ENCODE measurements at regions not wholly inside any gene's neighbourhood (a gene's known extent, or its start where the extent isn't known, plus 50 kb on each side); places are given as distances from the start of the nearest gene placed in this dataset.

- DNase-seq (ENCODE audit: low spot score): no peak
Measured at GRCh38 chr1:88298506-88298905, 385.6 kb upstream of the PKN2 start.

- no peak for DNase-seq (ENCODE audit: low spot score)
Measured at GRCh38 chr1:88300752-88301263, 383.3 kb upstream of the PKN2 start.

DNA sequence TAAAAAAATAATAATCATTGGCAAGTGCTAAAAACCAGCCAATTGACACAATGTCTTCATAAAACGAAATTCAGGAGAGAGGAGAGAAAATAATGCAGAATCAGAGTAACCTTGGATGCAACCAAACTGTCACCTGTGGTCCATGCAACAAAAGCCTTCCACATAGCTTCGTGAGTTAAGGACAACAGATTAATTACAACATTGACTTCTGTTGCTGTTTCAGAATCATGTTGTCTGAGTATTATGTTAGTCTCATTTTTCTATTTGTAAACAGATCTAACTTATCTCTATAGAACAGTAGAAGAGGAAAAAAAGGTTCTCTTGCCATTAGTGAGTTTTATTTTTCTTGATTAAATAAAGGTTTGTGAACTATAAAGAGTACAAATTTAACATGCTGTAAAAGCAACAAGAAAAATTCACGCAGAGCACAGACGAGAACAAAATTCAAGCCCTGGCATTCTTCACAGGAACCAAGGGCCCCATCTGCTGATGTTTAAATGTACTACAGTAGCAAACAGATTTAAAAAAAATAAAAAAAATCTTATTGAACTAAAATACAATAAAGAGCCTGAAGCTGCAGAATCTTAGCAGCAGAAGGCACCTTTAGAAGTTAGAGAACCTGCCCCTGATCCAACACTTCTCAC is 381.1 kb upstream of the PKN2 start:
- DNase-seq (ENCODE audit: low spot score): no peak

GRCh38 chr1:88311265-88311664 is 372.8 kb upstream of the PKN2 start:
- no peak for DNase-seq (ENCODE audit: low spot score)

DNA sequence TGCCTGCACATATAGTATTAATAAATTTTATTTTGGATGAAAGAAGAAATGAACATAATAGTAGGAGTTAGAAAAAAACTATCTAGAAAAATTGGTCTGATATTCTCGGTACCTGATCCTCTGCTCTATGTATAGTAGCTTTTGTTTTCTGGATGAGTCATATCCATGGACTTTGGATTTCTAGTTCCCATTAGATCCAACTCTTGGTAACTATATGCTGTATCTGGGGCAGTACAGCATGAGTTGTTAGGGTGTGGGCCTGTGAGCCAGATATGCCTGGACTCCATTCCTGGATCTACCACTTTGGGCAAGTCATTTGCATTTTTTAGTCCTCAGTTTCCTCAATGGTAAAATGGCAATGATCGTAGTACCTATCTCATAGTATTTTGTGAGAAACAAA is 372.2 kb upstream of the PKN2 start:
- DNase-seq (ENCODE audit: low spot score): no peak

DNA sequence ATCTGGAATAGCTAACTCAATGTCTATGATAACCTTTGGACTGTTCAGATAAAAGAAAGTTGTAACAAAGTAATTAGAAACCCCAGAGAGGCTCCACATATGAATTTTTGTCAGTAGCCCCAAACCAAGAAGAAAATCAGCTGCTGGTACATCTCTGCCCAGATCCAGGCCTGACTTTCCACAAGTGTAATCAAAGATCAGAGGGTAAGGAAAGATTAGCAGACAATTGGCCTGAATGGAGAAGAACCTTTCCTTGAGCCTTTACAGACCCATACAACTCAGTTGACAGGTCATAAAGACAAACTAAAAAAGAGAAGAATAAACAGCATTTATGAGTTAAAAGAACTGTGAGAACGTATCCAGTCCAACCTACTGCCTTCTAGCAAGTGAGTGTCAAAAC is 366.7 kb upstream of the PKN2 start:
- DNase-seq (ENCODE audit: low spot score): no peak

DNA sequence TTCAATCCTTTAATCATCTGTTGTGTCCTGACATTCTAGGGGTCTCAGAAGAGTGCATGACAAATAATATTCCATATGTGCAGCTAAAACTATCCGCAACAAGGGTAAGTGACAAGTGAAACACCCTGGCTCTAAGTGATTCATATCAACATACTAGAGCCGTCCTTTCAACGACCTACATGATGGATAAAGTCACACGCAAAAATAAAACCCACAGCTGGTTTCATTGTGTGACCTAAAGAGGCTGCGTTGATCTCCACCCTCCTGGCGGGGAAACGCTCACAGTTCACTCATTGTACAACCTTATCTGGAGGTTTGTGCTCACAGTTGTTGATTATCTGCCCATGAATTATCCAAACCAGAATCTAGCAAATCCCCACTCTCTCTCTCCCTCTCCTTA is 365.3 kb upstream of the PKN2 start:
- no peak for DNase-seq (ENCODE audit: low spot score)

- DNase-seq (ENCODE audit: low spot score): no peak
Measured at GRCh38 chr1:88320291-88320690, 363.8 kb upstream of the PKN2 start.

DNA sequence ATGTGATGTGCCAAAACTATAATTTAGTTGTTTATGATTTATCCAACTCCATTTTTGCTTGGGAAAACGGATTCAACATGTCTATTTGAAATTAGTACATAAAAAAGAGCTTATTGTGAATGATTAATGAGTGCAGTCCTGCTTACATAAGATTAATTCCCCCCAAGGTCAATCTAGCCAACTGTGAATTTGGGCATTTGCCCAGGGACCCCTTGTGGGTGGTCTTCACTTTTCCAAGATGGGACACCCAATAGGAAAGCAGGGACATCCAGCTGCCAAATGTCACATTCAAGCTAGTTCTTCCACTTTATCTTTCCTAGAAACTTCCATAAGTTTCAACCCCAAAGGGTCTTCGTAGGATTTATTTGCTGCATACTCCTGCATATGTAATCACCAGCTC is 362.4 kb upstream of the PKN2 start:
- DNase-seq (ENCODE audit: low spot score): no peak

- DNase-seq (ENCODE audit: low spot score): no peak
Measured at GRCh38 chr1:88324899-88325298, 359.2 kb upstream of the PKN2 start.

DNA sequence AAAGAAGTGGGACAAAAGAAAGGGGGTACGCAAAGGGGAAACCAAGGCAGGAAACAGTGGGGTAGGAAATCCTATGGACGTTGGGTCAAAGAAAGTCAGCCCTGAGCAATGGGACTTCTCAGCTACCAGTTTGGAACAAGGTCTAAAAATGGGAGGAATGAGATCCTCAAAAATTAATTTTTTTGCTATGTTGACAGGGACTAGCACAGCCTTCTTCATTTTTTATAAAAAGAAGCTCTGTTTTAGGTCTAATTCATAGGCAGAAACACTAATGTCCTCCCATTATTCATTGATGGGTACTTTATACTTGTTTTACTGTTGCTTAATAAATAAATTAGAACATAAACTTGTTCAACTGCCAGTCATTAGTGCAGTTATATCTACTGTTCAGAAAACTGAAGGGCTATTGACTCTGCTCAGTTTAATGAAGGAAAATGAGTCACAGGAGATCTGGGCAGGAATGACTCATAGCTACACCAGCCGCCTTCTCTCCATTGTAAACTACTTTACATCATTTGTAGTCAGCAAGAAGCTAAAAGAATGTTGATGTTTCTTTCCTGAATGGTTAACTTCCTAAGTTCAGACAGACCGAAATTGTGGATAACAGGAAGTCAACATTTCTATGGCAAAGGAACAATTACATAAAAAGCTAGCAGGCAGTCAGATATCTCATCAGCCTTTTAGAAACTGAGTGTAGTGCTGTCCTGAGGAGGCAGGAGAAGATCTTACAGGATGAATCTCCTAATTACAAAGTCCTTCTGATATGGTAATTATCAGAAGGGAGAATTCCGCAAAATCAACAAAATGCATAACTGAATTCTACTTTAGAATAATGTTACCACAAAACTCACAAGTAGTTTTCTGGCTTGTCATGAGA is 356.4 kb upstream of the PKN2 start:
- DNase-seq (ENCODE audit: low spot score): no peak

- DNase-seq (ENCODE audit: low spot score): no peak
Measured at GRCh38 chr1:88330201-88330600, 353.9 kb upstream of the PKN2 start.

DNA sequence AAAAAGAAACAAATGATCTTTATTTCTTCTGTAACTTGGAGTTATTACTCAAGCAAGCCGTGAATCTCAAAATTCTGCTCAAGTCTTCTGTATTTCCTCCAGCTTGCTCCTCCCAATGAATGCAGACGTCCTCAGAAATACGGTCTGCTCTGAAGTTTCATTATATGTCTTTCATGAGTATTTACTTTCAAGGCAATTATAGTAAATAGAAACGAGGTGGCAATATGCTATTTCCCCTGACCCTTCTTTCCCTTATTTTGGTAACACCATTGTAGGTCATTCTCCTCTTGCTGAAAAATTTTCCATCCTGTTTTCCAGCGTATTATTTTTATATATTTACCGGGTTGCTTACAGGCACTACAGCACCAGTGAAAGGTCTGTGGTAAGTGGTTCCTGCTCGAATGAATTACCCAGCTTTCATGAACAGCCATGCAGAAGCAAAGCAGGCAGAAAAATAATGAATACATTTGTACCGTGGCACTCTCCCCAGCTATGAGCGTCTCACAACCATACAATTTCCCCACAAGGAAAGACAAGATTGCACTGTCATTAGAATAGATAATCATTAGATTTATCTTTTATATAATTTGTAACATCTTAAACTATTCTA is 350.9 kb upstream of the PKN2 start:
- DNase-seq (ENCODE audit: low spot score): no peak

DNA sequence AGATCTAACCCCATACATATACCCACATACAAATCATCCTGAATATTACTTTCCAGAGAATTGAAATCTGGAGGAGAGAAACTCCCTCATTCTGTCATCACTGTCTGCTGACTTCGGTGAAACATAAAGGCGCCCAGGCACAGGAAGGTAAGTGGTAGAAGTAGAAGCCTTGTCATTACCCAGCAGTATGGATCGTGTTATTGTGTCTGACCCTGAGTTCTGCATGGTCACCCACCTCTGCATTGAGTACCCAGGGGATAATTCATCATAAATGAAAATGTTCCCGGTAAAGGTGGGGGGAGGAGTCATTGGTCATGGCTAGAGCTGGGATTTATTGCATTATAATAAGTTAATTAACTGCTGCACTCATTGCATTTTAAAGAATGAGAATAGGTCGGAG is 342.6 kb upstream of the PKN2 start:
- no peak for DNase-seq (ENCODE audit: low spot score)

DNA sequence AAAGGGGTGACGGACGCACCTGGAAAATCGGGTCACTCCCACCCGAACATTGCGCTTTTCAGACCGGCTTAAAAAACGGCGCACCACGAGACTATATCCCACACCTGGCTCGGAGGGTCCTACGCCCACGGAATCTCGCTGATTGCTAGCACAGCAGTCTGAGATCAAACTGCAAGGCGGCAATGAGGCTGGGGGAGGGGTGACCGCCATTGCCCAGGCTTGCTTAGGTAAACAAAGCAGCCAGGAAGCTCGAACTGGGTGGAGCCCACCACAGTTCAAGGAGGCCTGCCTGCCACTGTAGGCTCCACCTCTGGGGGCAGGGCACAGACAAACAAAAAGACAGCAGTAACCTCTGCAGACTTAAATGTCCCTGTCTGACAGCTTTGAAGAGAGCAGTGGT is 342.0 kb upstream of the PKN2 start:
- DNase-seq (ENCODE audit: low spot score): peak; percentile 1

- DNase-seq (ENCODE audit: low spot score): no peak
Measured at GRCh38 chr1:88350648-88351047, 333.4 kb upstream of the PKN2 start.

DNA sequence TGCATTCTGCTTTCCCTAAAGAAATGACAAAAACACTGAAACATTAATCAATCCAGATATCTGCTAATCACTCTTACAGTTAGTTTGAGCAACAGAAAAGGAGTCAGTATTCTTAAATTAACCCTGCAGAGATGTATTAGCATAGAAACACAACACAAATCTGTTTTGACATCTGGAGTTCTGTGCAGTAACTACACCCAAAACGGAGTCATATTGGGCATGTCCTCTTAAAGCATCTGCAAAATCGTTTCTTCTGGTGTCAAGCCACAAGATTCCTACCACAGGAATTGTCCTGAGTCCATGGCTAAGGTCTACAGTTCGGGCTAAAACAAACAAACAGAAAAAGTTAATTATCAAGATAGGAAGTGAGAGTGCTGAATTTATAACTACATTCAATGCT is 332.1 kb upstream of the PKN2 start:
- DNase-seq (ENCODE audit: low spot score): no peak

GRCh38 chr1:88354256-88354655 is 329.8 kb upstream of the PKN2 start:
- no peak for DNase-seq (ENCODE audit: low spot score)

GRCh38 chr1:88357729-88358128 is 326.3 kb upstream of the PKN2 start:
- no peak for DNase-seq (ENCODE audit: low spot score)

- DNase-seq (ENCODE audit: low spot score): no peak
Measured at GRCh38 chr1:88371436-88372023, 312.5 kb upstream of the PKN2 start.

DNA sequence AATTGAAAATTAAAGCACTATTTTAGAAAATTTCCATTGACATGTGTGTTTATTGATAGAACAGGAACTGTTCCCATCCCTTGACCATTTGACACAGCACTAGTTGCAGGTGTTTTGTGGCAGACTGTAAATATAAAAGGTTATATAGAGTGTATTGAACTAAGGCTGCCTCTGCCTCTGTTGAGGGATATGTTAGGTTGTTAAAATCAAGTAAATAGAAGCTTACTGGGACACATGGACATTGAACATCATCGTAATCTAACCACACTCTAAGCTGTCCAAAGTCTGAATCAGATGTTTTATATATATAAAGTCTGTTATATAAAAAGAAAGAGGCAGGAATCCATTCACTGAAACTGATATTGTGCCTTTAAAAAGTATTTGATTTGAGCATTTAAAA is 308.1 kb upstream of the PKN2 start:
- DNase-seq (ENCODE audit: low spot score): no peak

DNA sequence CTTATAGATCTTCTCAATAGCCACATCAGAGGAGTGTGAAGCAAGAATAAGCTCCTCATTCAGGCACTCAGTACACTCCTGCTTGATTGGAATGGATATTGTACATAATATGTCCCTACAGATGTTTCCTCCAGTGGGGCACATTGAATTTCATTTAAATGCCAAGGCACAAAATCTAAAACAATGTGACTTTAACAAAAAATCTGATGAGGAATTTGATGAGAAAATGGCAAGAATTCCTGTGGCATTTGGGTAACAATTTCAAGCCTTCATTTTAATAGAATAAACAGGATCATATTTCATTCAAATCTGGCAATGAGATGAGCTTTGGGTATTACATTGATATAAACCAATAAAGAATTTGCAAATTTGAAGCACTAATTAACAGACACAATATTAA is 307.7 kb upstream of the PKN2 start:
- DNase-seq (ENCODE audit: low spot score): no peak

DNA sequence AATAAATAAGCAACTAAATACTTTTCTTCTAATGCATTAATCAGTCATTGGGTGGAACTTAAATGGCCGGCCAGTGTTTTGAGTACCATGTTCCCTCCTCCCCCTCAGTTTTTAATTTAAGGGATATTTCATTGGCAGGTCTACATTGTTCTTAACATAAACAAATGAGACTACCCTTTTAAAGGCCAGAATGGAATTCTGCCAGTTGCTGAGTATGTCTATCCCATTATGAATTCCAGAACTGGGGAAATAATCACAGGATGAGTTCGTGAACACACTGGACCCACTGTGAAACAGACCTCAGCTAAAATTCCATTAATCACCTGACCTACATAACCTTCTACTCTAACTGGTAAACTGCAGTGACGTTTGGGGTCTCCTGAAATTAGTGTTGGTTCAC is 305.5 kb upstream of the PKN2 start:
- no peak for DNase-seq (ENCODE audit: low spot score)
